ENCODE measurements at regions not wholly inside any gene's neighbourhood (a gene's known extent, or its start where the extent isn't known, plus 50 kb on each side); places are given as distances from the start of the nearest gene placed in this dataset.

GRCh38 chr6:92497281-92497680, 922.1 kb downstream of the EPHA7 start:
- TF ChIP-seq GATA2 (IDR thresholded peaks at IDR 0.05; ENCODE audit: low read depth, low read length) (no peak), GATA3 (IDR thresholded peaks at IDR 0.05; ENCODE audit: low read depth, low read length) (no peak)
